Brain microvascular endothelial cell (primary cell): ENCODE measurements at regions not wholly inside any gene's neighbourhood (a gene's known extent, or its start where the extent isn't known, plus 50 kb on each side); places are given as distances from the start of the nearest gene placed in this dataset.

Source experiments
- DNase-seq: peaks from one replicate; pipeline ENCODE4 v3.0.0-alpha.2; 2020
- H3K27ac ChIP-seq: fragments of 250-450 bp; sonication (Bioruptor Pico); 2 replicates; pipeline ENCODE4 v1.5.1; 2020; ENCODE audit warnings: mild to moderate bottlenecking, moderate library complexity
- H3K27me3 ChIP-seq: fragments of 250-450 bp; sonication (Bioruptor Pico); replicated peaks from 2 replicates; pipeline ENCODE4 v1.5.1; 2020; ENCODE audit warnings: mild to moderate bottlenecking
- H3K36me3 ChIP-seq: fragments of 250-450 bp; sonication (Bioruptor Pico); replicated peaks from 2 replicates; pipeline ENCODE4 v1.5.1; 2020; ENCODE audit warnings: mild to moderate bottlenecking
- H3K4me3 ChIP-seq: 2 replicates; pipeline ENCODE4 v1.5.1; 2011; ENCODE audit warnings: low read depth, mild to moderate bottlenecking, control low read depth, low read length, moderate library complexity
- in situ Hi-C: cut with HindIII; loops from 2 replicates; pipeline ENCODE4 v1.10.0; 2017; ENCODE audit warnings: low sequenced_read_pairs, low pct_ligation_motif_present
- TF ChIP-seq, protein P1 (sequence below): IDR thresholded peaks from 2 replicates; pipeline ENCODE4 v1.5.1; 2011; ENCODE audit warnings: low read depth, mild to moderate bottlenecking, moderate library complexity, low read length, control low read depth, inconsistent platforms; ENCODE audit errors: missing control alignments

DNA sequence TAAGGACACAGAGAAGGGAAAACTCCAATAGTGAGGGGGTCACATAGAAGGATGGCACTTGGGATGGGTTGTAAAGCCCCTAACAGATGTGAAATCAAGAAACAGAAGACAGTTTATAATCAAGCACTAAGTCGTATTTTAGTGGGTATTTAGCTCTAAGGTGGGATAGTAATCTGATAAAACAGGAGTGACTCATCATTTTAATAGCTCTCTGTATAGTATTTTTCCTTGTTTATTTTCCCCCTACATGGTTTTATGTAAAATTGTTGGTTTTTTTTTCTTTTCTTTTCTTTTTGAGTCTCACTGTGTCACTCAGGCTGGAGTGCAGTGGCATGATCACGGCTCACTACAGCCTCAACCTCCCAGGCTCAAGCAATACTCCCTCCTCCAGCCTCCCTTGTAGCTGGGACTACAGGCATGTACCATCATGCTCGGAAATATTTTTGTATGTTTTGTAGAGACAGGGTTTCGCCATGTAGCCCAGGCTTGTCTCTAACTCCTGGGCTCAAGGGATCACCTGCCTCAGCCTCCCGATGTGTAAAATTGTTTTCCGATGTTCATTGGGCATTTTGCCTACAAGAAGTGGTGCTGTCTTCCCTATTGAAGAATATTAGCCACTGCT lies 142.6 kb upstream of the SERPINE2 start:
- Histone ChIP-seq H3K4me3 (no peak overlapping the region), H3K36me3 (no peaks in the 10 kb centered on the region), H3K27ac (no peak overlapping the region), H3K27me3 (no peaks in the 10 kb centered on the region)
- TF ChIP-seq, protein P1, sequence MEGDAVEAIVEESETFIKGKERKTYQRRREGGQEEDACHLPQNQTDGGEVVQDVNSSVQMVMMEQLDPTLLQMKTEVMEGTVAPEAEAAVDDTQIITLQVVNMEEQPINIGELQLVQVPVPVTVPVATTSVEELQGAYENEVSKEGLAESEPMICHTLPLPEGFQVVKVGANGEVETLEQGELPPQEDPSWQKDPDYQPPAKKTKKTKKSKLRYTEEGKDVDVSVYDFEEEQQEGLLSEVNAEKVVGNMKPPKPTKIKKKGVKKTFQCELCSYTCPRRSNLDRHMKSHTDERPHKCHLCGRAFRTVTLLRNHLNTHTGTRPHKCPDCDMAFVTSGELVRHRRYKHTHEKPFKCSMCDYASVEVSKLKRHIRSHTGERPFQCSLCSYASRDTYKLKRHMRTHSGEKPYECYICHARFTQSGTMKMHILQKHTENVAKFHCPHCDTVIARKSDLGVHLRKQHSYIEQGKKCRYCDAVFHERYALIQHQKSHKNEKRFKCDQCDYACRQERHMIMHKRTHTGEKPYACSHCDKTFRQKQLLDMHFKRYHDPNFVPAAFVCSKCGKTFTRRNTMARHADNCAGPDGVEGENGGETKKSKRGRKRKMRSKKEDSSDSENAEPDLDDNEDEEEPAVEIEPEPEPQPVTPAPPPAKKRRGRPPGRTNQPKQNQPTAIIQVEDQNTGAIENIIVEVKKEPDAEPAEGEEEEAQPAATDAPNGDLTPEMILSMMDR = no peak
- in situ Hi-C loops = no loop called here
- DNase-seq = no peak

DNA sequence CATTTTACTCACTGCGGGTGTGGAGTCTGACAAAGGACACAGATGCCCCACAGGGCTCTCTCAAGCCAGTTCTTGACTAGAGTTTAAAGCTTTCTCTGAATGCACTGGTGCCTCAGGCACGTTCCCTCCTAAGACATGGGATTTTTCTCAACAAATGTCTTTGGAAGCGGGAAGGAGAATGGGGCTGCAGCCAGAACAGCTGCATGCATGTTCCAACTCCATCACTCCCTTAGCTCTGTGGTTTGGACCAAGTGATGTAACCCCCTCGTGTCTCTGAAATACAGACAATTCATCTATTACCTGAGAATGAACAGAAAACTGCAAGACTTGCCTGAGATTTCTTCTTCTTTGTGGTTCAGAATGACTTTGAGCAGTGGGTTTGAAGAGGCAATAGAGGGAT lies 141.7 kb upstream of the SERPINE2 start:
- in situ Hi-C loops = no loop called here
- Histone ChIP-seq H3K27me3 (no peaks in the 10 kb centered on the region), H3K27ac (no peak overlapping the region), H3K4me3 (no peak overlapping the region), H3K36me3 (no peaks in the 10 kb centered on the region)
- DNase-seq = no peak
- TF ChIP-seq, protein P1 = no peak

DNA sequence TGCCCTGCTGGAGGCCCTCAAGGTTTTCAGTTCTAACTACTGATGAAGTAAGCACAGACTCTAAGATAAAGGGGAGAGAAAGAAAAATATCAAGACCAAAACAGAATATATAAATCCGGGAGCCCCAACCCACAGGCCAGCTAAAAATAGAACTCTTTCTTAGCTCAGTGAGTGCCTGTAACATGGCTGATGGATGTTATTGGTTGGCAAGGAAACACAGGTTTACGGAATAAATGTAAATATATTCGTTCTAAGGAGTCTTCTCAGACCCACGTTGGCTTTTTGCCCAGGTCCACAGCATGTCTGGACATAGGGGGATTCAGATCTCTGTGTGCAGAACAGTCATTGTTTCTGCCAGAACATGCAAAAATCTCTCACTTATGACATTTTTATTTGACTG lies 139.0 kb upstream of the SERPINE2 start:
- Histone ChIP-seq H3K27ac (peak overlapping the region; percentile 51), H3K4me3 (no peak overlapping the region), H3K36me3 (no peaks in the 10 kb centered on the region), H3K27me3 (no peaks in the 10 kb centered on the region)
- in situ Hi-C loops = no loop called here
- DNase-seq = peak; percentile 67
- TF ChIP-seq, protein P1 = no peak

DNA sequence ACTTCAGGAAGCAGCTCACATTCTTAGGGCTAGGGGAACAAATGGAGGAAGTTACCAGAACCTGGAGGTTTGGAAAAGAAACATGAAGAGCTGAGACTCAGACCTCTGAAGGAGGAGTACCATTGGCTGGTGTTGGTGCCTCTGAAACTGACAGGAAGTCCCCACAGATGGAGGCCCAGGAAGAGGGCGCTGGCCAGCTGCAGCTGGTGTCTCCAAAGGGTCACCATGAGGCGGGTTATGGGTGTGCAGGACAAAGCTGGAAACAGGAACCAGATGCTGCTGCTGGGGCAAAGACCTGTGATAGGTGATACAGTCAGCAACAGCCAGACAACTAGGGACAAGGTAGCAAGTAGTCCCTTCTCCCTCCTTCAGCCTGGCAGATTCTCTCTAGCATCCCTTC lies 136.5 kb upstream of the SERPINE2 start:
- H3K36me3 ChIP-seq = no peaks in the 10 kb centered on the region
- no peak overlapping the region for H3K27ac ChIP-seq
- TF ChIP-seq, protein P1 = no peak
- no peak for DNase-seq
- no peak overlapping the region for H3K4me3 ChIP-seq
- in situ Hi-C loops = no loop called here
- no peaks in the 10 kb centered on the region for H3K27me3 ChIP-seq

DNA sequence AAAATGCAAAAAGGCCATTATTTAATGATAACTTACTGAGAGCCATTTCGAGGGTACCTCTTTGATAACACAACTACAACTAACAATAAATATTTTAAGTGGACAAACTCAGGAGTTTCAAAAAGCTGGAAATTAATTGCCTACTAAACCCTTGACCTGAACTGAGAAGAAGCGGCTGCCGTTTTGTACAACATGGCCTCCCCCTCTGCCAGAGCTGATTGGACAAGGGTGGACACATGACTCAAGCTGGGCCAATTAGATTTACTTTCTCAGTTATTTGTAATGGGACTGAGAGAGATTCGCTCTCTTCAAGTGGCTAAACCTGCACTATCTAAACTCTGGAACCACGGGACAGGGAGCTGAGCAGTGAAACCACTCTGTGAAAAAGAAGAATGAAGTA lies 135.9 kb upstream of the SERPINE2 start:
- TF ChIP-seq, protein P1 = no peak
- DNase-seq = no peak
- no peak overlapping the region for H3K4me3 ChIP-seq
- H3K27me3 ChIP-seq = no peaks in the 10 kb centered on the region
- no peak overlapping the region for H3K27ac ChIP-seq
- in situ Hi-C loops = no loop called here
- H3K36me3 ChIP-seq = no peaks in the 10 kb centered on the region

DNA sequence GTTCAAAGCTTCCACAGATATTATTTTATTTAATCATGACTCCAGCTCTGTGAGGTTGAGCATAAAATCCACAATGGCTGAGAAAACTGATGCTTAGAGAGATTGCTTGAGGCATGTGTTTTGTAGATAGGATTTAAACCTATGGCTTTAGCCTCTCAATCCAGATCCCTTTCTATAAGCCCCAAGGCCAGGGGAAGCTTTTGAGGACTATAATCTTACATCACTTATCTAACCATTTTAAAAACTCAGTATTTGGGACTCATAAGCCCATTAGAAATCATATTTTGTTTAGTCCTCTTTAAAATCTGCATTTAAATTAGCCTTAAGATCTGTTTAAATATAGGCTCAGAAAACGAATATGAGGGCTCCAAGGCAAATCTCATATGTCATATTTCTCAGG lies 135.4 kb upstream of the SERPINE2 start:
- H3K27me3 ChIP-seq = no peaks in the 10 kb centered on the region
- H3K27ac ChIP-seq = no peak overlapping the region

More for the DNA sequence above, 135.4 kb upstream of the SERPINE2 start:
- Histone ChIP-seq H3K36me3 (no peaks in the 10 kb centered on the region), H3K4me3 (no peak overlapping the region)
- TF ChIP-seq, protein P1 = no peak
- no peak for DNase-seq
- in situ Hi-C loops = no loop called here
